Loucy (cell line): ENCODE measurements at regions not wholly inside any gene's neighbourhood (a gene's known extent, or its start where the extent isn't known, plus 50 kb on each side); places are given as distances from the start of the nearest gene placed in this dataset.
"Not testable (repeated sequence)": the region's sequence is repeated elsewhere in the genome, so short reads cannot be mapped to it uniquely, and the experiment has no call there.

Experiments
- H2AFZ ChIP-seq: fragments of 200-600 bp; sonication (generic); 2 replicates; pipeline ENCODE4 v1.6.0; 2016; ENCODE audit warnings: antibody characterized with exemption, mild to moderate bottlenecking, low read length, moderate library complexity
- H3F3A ChIP-seq: fragments of 200-600 bp; 2 replicates; pipeline ENCODE4 v1.6.0; 2016; ENCODE audit warnings: antibody characterized with exemption, low read depth, mild to moderate bottlenecking
- H3K27me3 ChIP-seq: fragments of 200-600 bp; sonication (generic); 2 replicates; pipeline ENCODE4 v1.6.1; 2014; ENCODE audit warnings: low read length, mild to moderate bottlenecking; ENCODE audit not compliant: insufficient read depth, poor library complexity, severe bottlenecking
- H3K36me3 ChIP-seq: fragments of 200-600 bp; sonication (generic); 2 replicates; pipeline ENCODE4 v1.6.1; 2016; ENCODE audit warnings: low read length; ENCODE audit not compliant: insufficient read depth
- H3K4me1 ChIP-seq: fragments of 200-600 bp; sonication (generic); 2 replicates; pipeline ENCODE4 v1.5.1; 2014; ENCODE audit warnings: low read length, mild to moderate bottlenecking; ENCODE audit not compliant: insufficient read depth, poor library complexity, severe bottlenecking
- H3K4me2 ChIP-seq: fragments of 200-600 bp; sonication (generic); 2 replicates; pipeline ENCODE4 v1.6.0; 2014; ENCODE audit warnings: antibody characterized with exemption, low read length, low read depth, mild to moderate bottlenecking; ENCODE audit not compliant: poor library complexity, severe bottlenecking
- H3K4me3 ChIP-seq: fragments of 200-600 bp; sonication (generic); 2 replicates; pipeline ENCODE4 v1.5.1; 2014; ENCODE audit warnings: low read length, mild to moderate bottlenecking, mixed read lengths; ENCODE audit not compliant: poor library complexity, severe bottlenecking
- H3K79me2 ChIP-seq: fragments of 200-600 bp; sonication (generic); 2 replicates; pipeline ENCODE4 v1.6.1; 2014; ENCODE audit warnings: low read length; ENCODE audit not compliant: insufficient read depth
- H3K9ac ChIP-seq: fragments of 200-600 bp; sonication (generic); 2 replicates; pipeline ENCODE4 v1.6.0; 2014; ENCODE audit warnings: mild to moderate bottlenecking, low read depth, low read length, moderate library complexity; ENCODE audit not compliant: poor library complexity, severe bottlenecking
- H3K9me2 ChIP-seq: fragments of 200-600 bp; sonication (generic); replicated peaks from 2 replicates; pipeline ENCODE4 v1.6.1; 2016; ENCODE audit warnings: low read depth, low read length, mixed read lengths
- H3K9me3 ChIP-seq: fragments of 200-600 bp; sonication (generic); 2 replicates; pipeline ENCODE4 v1.6.1; 2014; ENCODE audit warnings: mild to moderate bottlenecking, antibody characterized with exemption, low read length, low read depth; ENCODE audit not compliant: insufficient read depth
- H4K20me1 ChIP-seq: fragments of 200-600 bp; sonication (generic); 2 replicates; pipeline ENCODE4 v1.6.0; 2014; ENCODE audit warnings: antibody characterized with exemption, low read length, mild to moderate bottlenecking; ENCODE audit not compliant: insufficient read depth, poor library complexity, severe bottlenecking
- CTCF ChIP-seq: fragments of 200-600 bp; sonication (generic); conservative IDR thresholded peaks from 2 replicates; pipeline ENCODE4 v1.5.1; 2014; ENCODE audit warnings: mild to moderate bottlenecking, antibody characterized with exemption, low read length
- EZH2phosphoT487 ChIP-seq: fragments of 200-600 bp; IDR thresholded peaks from 2 replicates; pipeline ENCODE4 v1.6.1; 2018; ENCODE audit warnings: antibody characterized with exemption, mild to moderate bottlenecking, moderate library complexity, borderline replicate concordance

GRCh38 chr2:31810200-31810917 lies 200.4 kb downstream of the MEMO1 start:
- no peak for TF ChIP-seq EZH2phosphoT487
- TF ChIP-seq CTCF: no peak
- H3K4me1 ChIP-seq: no peaks in the 10 kb centered on the region
- H3K79me2 ChIP-seq: no peaks in the 10 kb centered on the region
- no peaks in the 10 kb centered on the region for H3K36me3 ChIP-seq
- no peaks in the 10 kb centered on the region for H4K20me1 ChIP-seq
- no peak overlapping the region for H3K9ac ChIP-seq
- no peak overlapping the region for H3K4me3 ChIP-seq
- no peaks in the 10 kb centered on the region for H3F3A ChIP-seq
- no peak overlapping the region for H2AFZ ChIP-seq
- H3K9me3 ChIP-seq: no peaks in the 10 kb centered on the region
- H3K4me2 ChIP-seq: no peak overlapping the region
- no peaks in the 10 kb centered on the region for H3K27me3 ChIP-seq
- no peaks in the 10 kb centered on the region for H3K9me2 ChIP-seq

GRCh38 chr2:31805688-31806087 lies 205.1 kb downstream of the MEMO1 start:
- H2AFZ ChIP-seq: no peak overlapping the region
- no peaks in the 10 kb centered on the region for H3F3A ChIP-seq
- H3K4me1 ChIP-seq: no peaks in the 10 kb centered on the region
- H3K36me3 ChIP-seq: no peaks in the 10 kb centered on the region
- no peak overlapping the region for H3K4me2 ChIP-seq
- no peaks in the 10 kb centered on the region for H3K79me2 ChIP-seq
- no peaks in the 10 kb centered on the region for H3K27me3 ChIP-seq
- H3K9me2 ChIP-seq: no peaks in the 10 kb centered on the region
- H3K9me3 ChIP-seq: no peaks in the 10 kb centered on the region
- TF ChIP-seq CTCF: no peak
- no peak for TF ChIP-seq EZH2phosphoT487
- no peak overlapping the region for H3K9ac ChIP-seq
- H4K20me1 ChIP-seq: no peaks in the 10 kb centered on the region
- no peak overlapping the region for H3K4me3 ChIP-seq

- H3K79me2 ChIP-seq, H3K9ac ChIP-seq, H3K9me3 ChIP-seq, H3K4me3 ChIP-seq, H2AFZ ChIP-seq, H3K9me2 ChIP-seq, H3K27me3 ChIP-seq, H3F3A ChIP-seq, H3K36me3 ChIP-seq, H3K4me1 ChIP-seq, H3K4me2 ChIP-seq, H4K20me1 ChIP-seq: not testable (repeated sequence)
Measured at GRCh38 chr2:31803481-31804153, 207.2 kb downstream of the MEMO1 start.

- H3K9me2 ChIP-seq: no peaks in the 10 kb centered on the region
- no peak overlapping the region for H3K4me2 ChIP-seq
- no peaks in the 10 kb centered on the region for H3K27me3 ChIP-seq
- no peaks in the 10 kb centered on the region for H3K4me1 ChIP-seq
- H4K20me1 ChIP-seq: no peaks in the 10 kb centered on the region
- no peaks in the 10 kb centered on the region for H3K79me2 ChIP-seq
- no peak overlapping the region for H3K9ac ChIP-seq
- H3K9me3 ChIP-seq: no peaks in the 10 kb centered on the region
- H3K36me3 ChIP-seq: no peaks in the 10 kb centered on the region
- no peak overlapping the region for H2AFZ ChIP-seq
- H3F3A ChIP-seq: no peaks in the 10 kb centered on the region
- no peak overlapping the region for H3K4me3 ChIP-seq
- TF ChIP-seq CTCF: no peak
- no peak for TF ChIP-seq EZH2phosphoT487
Measured at GRCh38 chr2:31802711-31803110, 208.1 kb downstream of the MEMO1 start.

- H3K4me1 ChIP-seq, H3K79me2 ChIP-seq, H4K20me1 ChIP-seq, H3F3A ChIP-seq, H3K4me3 ChIP-seq, H3K9me3 ChIP-seq, H2AFZ ChIP-seq, H3K4me2 ChIP-seq, H3K27me3 ChIP-seq, H3K36me3 ChIP-seq, H3K9me2 ChIP-seq, H3K9ac ChIP-seq: not testable (repeated sequence)
Measured at GRCh38 chr2:31799282-31799681, 211.5 kb downstream of the MEMO1 start.
